ENCODE measurements at regions not wholly inside any gene's neighbourhood (a gene's known extent, or its start where the extent isn't known, plus 50 kb on each side); places are given as distances from the start of the nearest gene placed in this dataset.

DNA sequence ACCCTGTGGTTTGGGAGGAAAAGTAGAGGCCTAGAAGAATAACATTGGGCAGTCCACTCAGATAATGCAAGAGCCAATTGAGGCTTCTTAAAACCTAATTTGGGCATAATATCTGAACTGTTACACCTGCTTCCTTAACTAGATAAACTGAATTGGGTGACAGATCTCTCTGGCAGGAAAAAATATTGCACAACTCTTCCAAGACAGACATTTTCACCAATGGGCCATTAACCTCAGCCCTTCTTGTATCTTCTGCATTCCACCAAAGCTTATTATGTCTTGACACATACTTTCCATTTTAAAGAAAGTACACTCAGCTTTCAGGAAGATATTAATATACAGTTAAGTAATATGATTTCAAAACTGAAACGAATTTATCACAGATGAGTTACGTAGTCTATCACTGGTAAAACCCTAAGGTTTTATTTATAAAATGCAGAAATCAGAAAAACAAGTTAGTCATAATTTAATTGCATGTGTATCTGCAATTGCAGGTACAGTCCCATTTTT is 79.9 kb upstream of the MON1B start:
- TF ChIP-seq EP300 (IDR thresholded peaks at IDR 0.05) (no peak), POLR2A (IDR thresholded peaks at IDR 0.05) (no peak)
- TF ChIP-seq, protein P1, sequence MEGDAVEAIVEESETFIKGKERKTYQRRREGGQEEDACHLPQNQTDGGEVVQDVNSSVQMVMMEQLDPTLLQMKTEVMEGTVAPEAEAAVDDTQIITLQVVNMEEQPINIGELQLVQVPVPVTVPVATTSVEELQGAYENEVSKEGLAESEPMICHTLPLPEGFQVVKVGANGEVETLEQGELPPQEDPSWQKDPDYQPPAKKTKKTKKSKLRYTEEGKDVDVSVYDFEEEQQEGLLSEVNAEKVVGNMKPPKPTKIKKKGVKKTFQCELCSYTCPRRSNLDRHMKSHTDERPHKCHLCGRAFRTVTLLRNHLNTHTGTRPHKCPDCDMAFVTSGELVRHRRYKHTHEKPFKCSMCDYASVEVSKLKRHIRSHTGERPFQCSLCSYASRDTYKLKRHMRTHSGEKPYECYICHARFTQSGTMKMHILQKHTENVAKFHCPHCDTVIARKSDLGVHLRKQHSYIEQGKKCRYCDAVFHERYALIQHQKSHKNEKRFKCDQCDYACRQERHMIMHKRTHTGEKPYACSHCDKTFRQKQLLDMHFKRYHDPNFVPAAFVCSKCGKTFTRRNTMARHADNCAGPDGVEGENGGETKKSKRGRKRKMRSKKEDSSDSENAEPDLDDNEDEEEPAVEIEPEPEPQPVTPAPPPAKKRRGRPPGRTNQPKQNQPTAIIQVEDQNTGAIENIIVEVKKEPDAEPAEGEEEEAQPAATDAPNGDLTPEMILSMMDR (IDR thresholded peaks at IDR 0.05): no peak
